Liver (tissue), 8 donors: ENCODE measurements at regions not wholly inside any gene's neighbourhood (a gene's known extent, or its start where the extent isn't known, plus 50 kb on each side); places are given as distances from the start of the nearest gene placed in this dataset.

Source experiments
- DNase-seq: peaks from one replicate; pipeline ENCODE4 v3.0.0-alpha.2; 2017; ENCODE audit warnings: low spot score
- H3K27ac ChIP-seq, 2 donors: one replicate each; pipeline ENCODE4 v1.7.0; 2013; ENCODE audit warnings: inconsistent platforms in 2 of 2, low read length in 2 of 2, control low read depth in 1 of 2, low read depth in 1 of 2, mild to moderate bottlenecking in 1 of 2
- H3K27me3 ChIP-seq, 4 donors: one replicate each; pipeline versions ENCODE4 v1.6.1 to v1.7.0; 2013; ENCODE audit warnings: low read length in 3 of 4, inconsistent platforms in 1 of 4, mild to moderate bottlenecking in 1 of 4, moderate library complexity in 1 of 4; ENCODE audit not compliant: control insufficient read depth in 4 of 4, insufficient read depth in 4 of 4
- H3K36me3 ChIP-seq, 4 donors: one replicate each; pipeline versions ENCODE4 v1.6.1 to v1.7.0; 2013; ENCODE audit warnings: low read length in 3 of 4, mild to moderate bottlenecking in 3 of 4, low read depth in 1 of 4, moderate library complexity in 1 of 4; ENCODE audit not compliant: control insufficient read depth in 4 of 4, insufficient read depth in 3 of 4
- H3K4me1 ChIP-seq, 4 donors: one replicate each; pipeline versions ENCODE4 v1.6.1 to v1.7.0; 2013; ENCODE audit warnings: low read length in 3 of 4, mild to moderate bottlenecking in 3 of 4, moderate library complexity in 1 of 4; ENCODE audit not compliant: control insufficient read depth in 4 of 4, insufficient read depth in 4 of 4
- H3K4me3 ChIP-seq, 3 donors: one replicate each; pipeline versions ENCODE4 v1.6.1 to v1.7.0; 2013; ENCODE audit warnings: low read length in 3 of 3, control low read depth in 1 of 3, low read depth in 1 of 3, mild to moderate bottlenecking in 1 of 3
- H3K9ac ChIP-seq, 2 donors: one replicate each; pipeline ENCODE4 v1.7.0; 2013; ENCODE audit warnings: low read length in 2 of 2, mild to moderate bottlenecking in 2 of 2, moderate library complexity in 2 of 2, control low read depth in 1 of 2, low read depth in 1 of 2
- H3K9me3 ChIP-seq, 4 donors: one replicate each; pipeline versions ENCODE4 v1.6.1 to v1.7.0; 2013; ENCODE audit warnings: low read length in 3 of 4; ENCODE audit not compliant: control insufficient read depth in 4 of 4
- ATF3 ChIP-seq: IDR thresholded peaks from 2 replicates; pipeline ENCODE4 v1.6.1; 2016; ENCODE audit warnings: antibody characterized with exemption
- CTCF ChIP-seq: fragments of 150-350 bp; IDR thresholded peaks from 2 replicates; pipeline ENCODE4 v1.5.1; 2017; ENCODE audit warnings: improper control_type of control experiment, low read depth, low read length; ENCODE audit not compliant: missing input control
- EGR1 ChIP-seq, 2 donors: IDR thresholded peaks; 2 replicates each; pipeline ENCODE4 v1.6.1; 2016 to 2018; ENCODE audit warnings: antibody characterized with exemption in 2 of 2, low read depth in 2 of 2
- FOXA1 ChIP-seq: IDR thresholded peaks from 2 replicates; pipeline ENCODE4 v1.6.1; 2016; ENCODE audit warnings: antibody characterized with exemption
- FOXA2 ChIP-seq: IDR thresholded peaks from 2 replicates; pipeline ENCODE4 v1.6.1; 2016; ENCODE audit warnings: antibody characterized with exemption
- GABPA ChIP-seq, 2 donors: IDR thresholded peaks in 1 of 2; conservative IDR thresholded peaks in 1 of 2; 2 replicates each; pipeline ENCODE4 v1.6.1; 2016; ENCODE audit warnings: antibody characterized with exemption in 2 of 2, mild to moderate bottlenecking in 1 of 2, moderate library complexity in 1 of 2
- HNF4A ChIP-seq, 2 donors: conservative IDR thresholded peaks; 2 replicates each; pipeline ENCODE4 v1.6.1; 2016; ENCODE audit warnings: antibody characterized with exemption in 2 of 2, mild to moderate bottlenecking in 2 of 2
- HNF4G ChIP-seq: IDR thresholded peaks from 2 replicates; pipeline ENCODE4 v1.6.1; 2016; ENCODE audit warnings: antibody characterized with exemption
- JUND ChIP-seq, 2 donors: IDR thresholded peaks; 2 replicates each; pipeline ENCODE4 v1.6.1; 2016; ENCODE audit warnings: antibody characterized with exemption in 2 of 2
- MAX ChIP-seq: IDR thresholded peaks from 2 replicates; pipeline ENCODE4 v1.6.1; 2016; ENCODE audit warnings: antibody characterized with exemption
- NR2F2 ChIP-seq: IDR thresholded peaks from 2 replicates; pipeline ENCODE4 v1.6.1; 2016; ENCODE audit warnings: antibody characterized with exemption
- RAD21 ChIP-seq, 2 donors: IDR thresholded peaks; 2 replicates each; pipeline ENCODE4 v1.6.1; 2016; ENCODE audit warnings: antibody characterized with exemption in 2 of 2, mild to moderate bottlenecking in 2 of 2
- REST ChIP-seq: IDR thresholded peaks from 2 replicates; pipeline ENCODE4 v1.6.1; 2016; ENCODE audit warnings: antibody characterized with exemption, mild to moderate bottlenecking
- RXRA ChIP-seq, 2 donors: IDR thresholded peaks; 2 replicates each; pipeline ENCODE4 v1.6.1; 2017 to 2018; ENCODE audit warnings: antibody characterized with exemption in 2 of 2, mild to moderate bottlenecking in 1 of 2
- TAF1 ChIP-seq: conservative IDR thresholded peaks from 2 replicates; pipeline ENCODE4 v1.6.1; 2016; ENCODE audit warnings: antibody characterized with exemption, mild to moderate bottlenecking
- YY1 ChIP-seq: IDR thresholded peaks from 2 replicates; pipeline ENCODE4 v1.6.1; 2016; ENCODE audit warnings: antibody characterized with exemption, mild to moderate bottlenecking
- ZBTB33 ChIP-seq: IDR thresholded peaks from 2 replicates; pipeline ENCODE4 v1.6.1; 2016; ENCODE audit warnings: antibody characterized with exemption
- WGBS: extraction: QIAGEN DNeasy Blood & Tissue Kit; methylation state at CpG from one replicate; pipeline ENCODE4 v1.1.7; 2013; 5-methylcytosine and 5-hydroxymethylcytosine counted together
- donor health status: healthy.
- donor health status: healthy.
- donor health status: healthy.
- donor health status: healthy.
- donor health status: healthy.

GRCh38 chr6:4719491-4719890 lies 56.7 kb upstream of the CDYL start:
- no peaks in the 10 kb centered on the region for H3K4me1 ChIP-seq
- H3K4me3 ChIP-seq = no peak overlapping the region
- TF ChIP-seq ZBTB33 (no peak), GABPA (IDR thresholded peaks at IDR 0.05 in 1 of 2, conservative IDR thresholded peaks at IDR 0.05 in 1 of 2) (no peak), EGR1 (IDR thresholded peaks at IDR 0.05; ENCODE audit: low read depth in 2 of 2) (no peak), REST (no peak), RAD21 (IDR thresholded peaks at IDR 0.05) (no peak), ATF3 (no peak), CTCF (no peak)
- no peaks in the 10 kb centered on the region for H3K9me3 ChIP-seq
- H3K27me3 ChIP-seq = peaks cover 0 to 4% (median 1%) of the 10 kb centered on the region in 4 donors
- 43% methylated on average over 1 of the region's 1 CpG for WGBS
- H3K9ac ChIP-seq = no peak overlapping the region
- no peak for DNase-seq
- H3K36me3 ChIP-seq = no peaks in the 10 kb centered on the region
- no peak overlapping the region for H3K27ac ChIP-seq

GRCh38 chr6:4717856-4718255 lies 58.3 kb upstream of the CDYL start:
- no peak overlapping the region for H3K9ac ChIP-seq
- DNase-seq = no peak
- no peaks in the 10 kb centered on the region for H3K36me3 ChIP-seq
- H3K27me3 ChIP-seq = peaks cover 0 to 3% (median 0%) of the 10 kb centered on the region in 4 donors
- WGBS = 86% methylated on average over 3 of the region's 3 CpGs
- no peaks in the 10 kb centered on the region for H3K9me3 ChIP-seq
- H3K4me1 ChIP-seq = no peaks in the 10 kb centered on the region
- no peak overlapping the region for H3K4me3 ChIP-seq
- TF ChIP-seq FOXA2 = no peak
- TF ChIP-seq TAF1 = no peak
- no peak for TF ChIP-seq JUND (IDR thresholded peaks at IDR 0.05)
- TF ChIP-seq EGR1 (IDR thresholded peaks at IDR 0.05; ENCODE audit: low read depth in 2 of 2) = no peak
- TF ChIP-seq FOXA1 = no peak
- TF ChIP-seq NR2F2 = no peak
- no peak for TF ChIP-seq RXRA (IDR thresholded peaks at IDR 0.05)
- no peak for TF ChIP-seq YY1
- no peak for TF ChIP-seq GABPA (IDR thresholded peaks at IDR 0.05 in 1 of 2, conservative IDR thresholded peaks at IDR 0.05 in 1 of 2)
- TF ChIP-seq RAD21 (IDR thresholded peaks at IDR 0.05) = no peak
- no peak for TF ChIP-seq ZBTB33
- TF ChIP-seq MAX = no peak
- no peak for TF ChIP-seq REST
- no peak for TF ChIP-seq ATF3
- TF ChIP-seq HNF4A (conservative IDR thresholded peaks at IDR 0.05) = no peak
- no peak for TF ChIP-seq HNF4G
- no peak overlapping the region for H3K27ac ChIP-seq
